Right lobe of liver (tissue), 4 donors: ENCODE measurements at regions not wholly inside any gene's neighbourhood (a gene's known extent, or its start where the extent isn't known, plus 50 kb on each side); places are given as distances from the start of the nearest gene placed in this dataset.

Experiments used
- POLR2A ChIP-seq: fragments of 450-650 bp; IDR thresholded peaks from one replicate; pipeline ENCODE4 v1.6.1; 2017; ENCODE audit warnings: antibody characterized with exemption, mild to moderate bottlenecking
- TF ChIP-seq, protein P1 (sequence below), 4 donors: fragments of 200-600 bp in 3 of 4; fragments of 450-650 bp in 1 of 4; IDR thresholded peaks; one replicate each; pipeline versions ENCODE4 v1.5.1 to v1.8.0; 2016 to 2022; ENCODE audit warnings: antibody characterized with exemption in 4 of 4, mild to moderate bottlenecking in 2 of 4
- donor health status: DM: no; HTN: no; CAD: no.
- donor health status: DM: no; HTN: no; CAD: no.
- donor health status: DM: no; HTN: yes; CAD: no.

DNA sequence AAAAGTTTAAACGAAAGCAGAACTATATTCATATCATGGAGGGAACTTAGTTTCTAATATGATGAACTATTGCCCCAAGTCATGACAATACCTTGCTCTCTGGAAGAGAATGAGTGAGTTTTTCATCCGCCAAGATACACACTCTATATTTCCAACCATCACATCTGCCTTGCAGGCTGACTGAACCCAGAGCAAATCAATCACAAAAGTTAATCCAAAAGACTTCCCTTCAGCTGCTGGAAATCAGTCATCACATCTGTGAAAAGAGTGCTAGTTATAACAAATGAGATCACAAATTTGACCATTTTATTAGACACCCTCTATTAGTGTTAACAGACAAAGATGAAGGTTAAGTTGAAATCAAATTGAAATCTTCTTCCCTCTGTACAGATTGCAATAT is 261.7 kb upstream of the PRKCQ start:
- TF ChIP-seq, protein P1, sequence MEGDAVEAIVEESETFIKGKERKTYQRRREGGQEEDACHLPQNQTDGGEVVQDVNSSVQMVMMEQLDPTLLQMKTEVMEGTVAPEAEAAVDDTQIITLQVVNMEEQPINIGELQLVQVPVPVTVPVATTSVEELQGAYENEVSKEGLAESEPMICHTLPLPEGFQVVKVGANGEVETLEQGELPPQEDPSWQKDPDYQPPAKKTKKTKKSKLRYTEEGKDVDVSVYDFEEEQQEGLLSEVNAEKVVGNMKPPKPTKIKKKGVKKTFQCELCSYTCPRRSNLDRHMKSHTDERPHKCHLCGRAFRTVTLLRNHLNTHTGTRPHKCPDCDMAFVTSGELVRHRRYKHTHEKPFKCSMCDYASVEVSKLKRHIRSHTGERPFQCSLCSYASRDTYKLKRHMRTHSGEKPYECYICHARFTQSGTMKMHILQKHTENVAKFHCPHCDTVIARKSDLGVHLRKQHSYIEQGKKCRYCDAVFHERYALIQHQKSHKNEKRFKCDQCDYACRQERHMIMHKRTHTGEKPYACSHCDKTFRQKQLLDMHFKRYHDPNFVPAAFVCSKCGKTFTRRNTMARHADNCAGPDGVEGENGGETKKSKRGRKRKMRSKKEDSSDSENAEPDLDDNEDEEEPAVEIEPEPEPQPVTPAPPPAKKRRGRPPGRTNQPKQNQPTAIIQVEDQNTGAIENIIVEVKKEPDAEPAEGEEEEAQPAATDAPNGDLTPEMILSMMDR (IDR thresholded peaks at IDR 0.05), result no peak
- TF ChIP-seq POLR2A, result no peak
